ENCODE measurements at regions not wholly inside any gene's neighbourhood (a gene's known extent, or its start where the extent isn't known, plus 50 kb on each side); places are given as distances from the start of the nearest gene placed in this dataset.

DNA sequence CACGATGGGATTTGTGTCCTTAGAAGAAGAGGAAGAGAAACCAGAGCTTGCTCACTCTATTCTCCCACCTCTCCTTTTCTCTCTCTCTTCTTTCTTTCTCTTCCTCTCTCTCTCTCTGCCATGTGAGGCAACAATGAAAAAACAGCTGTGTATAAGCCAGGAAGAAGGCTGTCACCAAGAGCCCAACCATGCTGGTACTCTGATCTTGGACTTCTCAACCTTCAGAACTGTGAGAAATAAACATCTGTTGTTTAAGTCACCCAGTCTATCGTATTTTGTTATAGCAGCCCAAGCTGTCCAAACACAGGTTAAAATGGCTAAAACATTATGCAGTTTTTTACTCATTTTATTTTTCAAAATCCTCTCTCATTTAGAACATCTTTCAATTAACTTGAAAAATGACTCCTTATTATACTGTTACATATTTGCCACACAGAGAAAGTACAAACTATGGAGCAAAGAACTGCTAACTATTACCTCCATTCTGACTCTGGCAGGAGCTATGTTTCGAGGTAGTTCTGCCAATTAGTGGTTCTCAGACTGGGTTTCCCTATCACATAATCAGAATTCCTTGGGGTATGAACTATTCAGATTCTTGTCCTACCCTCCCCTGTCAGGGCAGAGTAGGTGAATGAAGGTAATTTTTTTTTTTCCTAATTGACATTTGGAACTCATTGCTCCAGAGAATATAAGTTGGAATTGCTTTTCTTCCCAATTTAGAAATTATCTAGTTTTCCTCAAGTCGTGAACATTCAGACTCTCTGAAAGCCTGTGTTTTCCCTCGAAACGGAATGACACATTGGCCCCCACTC lies 434.6 kb downstream of the ENC1 start:
- H3K36me3 Mint-ChIP-seq: no peaks in the 10 kb centered on the region
- H3K27ac Mint-ChIP-seq: peak overlapping the region; percentile 18
- no peak overlapping the region for H3K4me3 ChIP-seq
- H3K27ac ChIP-seq: no peak overlapping the region
- no peaks in the 10 kb centered on the region for H3K27me3 ChIP-seq
- H3K4me1 ChIP-seq: peaks cover 17% of the 10 kb centered on the region
- H3K27me3 Mint-ChIP-seq (ENCODE audit: insufficient read depth, low read depth): peaks cover 7% of the 10 kb centered on the region
- peaks cover 22% of the 10 kb centered on the region for H3K4me1 Mint-ChIP-seq
- no peaks in the 10 kb centered on the region for H3F3A ChIP-seq (ENCODE audit: low read depth)
- no peaks in the 10 kb centered on the region for H3K79me2 ChIP-seq (ENCODE audit: low read depth)
- no peaks in the 10 kb centered on the region for H4K20me1 ChIP-seq (ENCODE audit: low read depth)
- peaks cover 2% of the 10 kb centered on the region for H3K9me3 Mint-ChIP-seq
- H3K4me2 ChIP-seq: no peak overlapping the region
- H3K36me3 ChIP-seq: no peaks in the 10 kb centered on the region
- no peak overlapping the region for H3K4me3 Mint-ChIP-seq
- H2AFZ ChIP-seq (replicated peaks): no peak overlapping the region
- no peak overlapping the region for H3K9ac ChIP-seq
- no peak for DNase-seq (ENCODE audit: low spot score)
- TF ChIP-seq EZH2phosphoT487 (IDR thresholded peaks at IDR 0.05): no peak
- TF ChIP-seq EZH2 (IDR thresholded peaks at IDR 0.05): no peak
- TF ChIP-seq, protein P1, sequence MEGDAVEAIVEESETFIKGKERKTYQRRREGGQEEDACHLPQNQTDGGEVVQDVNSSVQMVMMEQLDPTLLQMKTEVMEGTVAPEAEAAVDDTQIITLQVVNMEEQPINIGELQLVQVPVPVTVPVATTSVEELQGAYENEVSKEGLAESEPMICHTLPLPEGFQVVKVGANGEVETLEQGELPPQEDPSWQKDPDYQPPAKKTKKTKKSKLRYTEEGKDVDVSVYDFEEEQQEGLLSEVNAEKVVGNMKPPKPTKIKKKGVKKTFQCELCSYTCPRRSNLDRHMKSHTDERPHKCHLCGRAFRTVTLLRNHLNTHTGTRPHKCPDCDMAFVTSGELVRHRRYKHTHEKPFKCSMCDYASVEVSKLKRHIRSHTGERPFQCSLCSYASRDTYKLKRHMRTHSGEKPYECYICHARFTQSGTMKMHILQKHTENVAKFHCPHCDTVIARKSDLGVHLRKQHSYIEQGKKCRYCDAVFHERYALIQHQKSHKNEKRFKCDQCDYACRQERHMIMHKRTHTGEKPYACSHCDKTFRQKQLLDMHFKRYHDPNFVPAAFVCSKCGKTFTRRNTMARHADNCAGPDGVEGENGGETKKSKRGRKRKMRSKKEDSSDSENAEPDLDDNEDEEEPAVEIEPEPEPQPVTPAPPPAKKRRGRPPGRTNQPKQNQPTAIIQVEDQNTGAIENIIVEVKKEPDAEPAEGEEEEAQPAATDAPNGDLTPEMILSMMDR (IDR thresholded peaks at IDR 0.05): no peak
- no peaks in the 10 kb centered on the region for H3K9me3 ChIP-seq (ENCODE audit: low read depth)

DNA sequence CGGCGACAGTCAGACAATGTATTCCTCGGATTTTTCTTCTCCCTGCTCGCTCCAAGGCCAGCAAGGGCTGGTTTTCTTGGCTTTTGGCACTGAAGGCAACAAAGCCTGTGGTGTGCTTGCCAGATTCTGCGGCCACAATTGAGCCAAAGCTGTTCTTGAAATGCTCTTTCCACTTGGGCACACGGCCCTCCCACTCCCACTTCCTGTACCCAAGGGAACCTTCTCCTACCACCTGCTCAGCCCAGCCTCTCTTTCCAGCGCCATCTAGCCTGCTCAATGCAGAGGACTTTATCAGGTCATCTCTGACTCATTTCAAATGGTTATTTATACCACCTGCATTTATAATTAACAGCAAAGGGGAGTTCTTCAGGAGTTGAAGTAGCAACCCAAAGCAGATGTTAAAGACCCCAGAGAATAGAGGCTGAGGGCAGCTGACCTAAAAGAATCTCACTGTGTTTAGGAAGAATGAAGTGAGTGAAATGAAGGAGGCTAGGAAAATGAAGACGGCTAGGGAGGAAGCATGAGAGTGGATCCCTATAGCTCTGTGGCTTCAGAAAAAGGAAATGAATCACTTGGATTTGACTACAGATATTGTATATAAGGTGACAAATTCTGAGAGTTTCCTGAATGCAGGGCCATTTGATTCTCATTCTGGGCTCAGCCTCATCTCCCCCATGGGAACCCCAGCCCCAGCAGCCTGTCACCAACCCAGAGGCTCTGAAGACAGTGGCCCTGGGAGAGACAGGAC lies 439.0 kb downstream of the ENC1 start:
- no peaks in the 10 kb centered on the region for H3K79me2 ChIP-seq (ENCODE audit: low read depth)
- Mint-ChIP-seq H3K4me1 (peaks cover 25% of the 10 kb centered on the region), H3K9me3 (no peaks in the 10 kb centered on the region), H3K27ac (peak overlapping the region; percentile 21), H3K27me3 (ENCODE audit: insufficient read depth, low read depth) (peaks cover 12% of the 10 kb centered on the region), H3K36me3 (no peaks in the 10 kb centered on the region), H3K4me3 (no peak overlapping the region)
- H3K27me3 ChIP-seq: no peaks in the 10 kb centered on the region
- H3K4me2 ChIP-seq: no peak overlapping the region
- H3K9me3 ChIP-seq (ENCODE audit: low read depth): no peaks in the 10 kb centered on the region
- H3K9ac ChIP-seq: no peak overlapping the region
- TF ChIP-seq, protein P1 (IDR thresholded peaks at IDR 0.05): no peak
- no peak for TF ChIP-seq EZH2 (IDR thresholded peaks at IDR 0.05)
- TF ChIP-seq EZH2phosphoT487 (IDR thresholded peaks at IDR 0.05): no peak
- no peaks in the 10 kb centered on the region for H4K20me1 ChIP-seq (ENCODE audit: low read depth)
- H3K27ac ChIP-seq: no peak overlapping the region
- no peak for DNase-seq (ENCODE audit: low spot score)
- no peaks in the 10 kb centered on the region for H3F3A ChIP-seq (ENCODE audit: low read depth)
- no peaks in the 10 kb centered on the region for H3K36me3 ChIP-seq
- no peak overlapping the region for H3K4me3 ChIP-seq
- H3K4me1 ChIP-seq: peaks cover 14% of the 10 kb centered on the region
- no peak overlapping the region for H2AFZ ChIP-seq (replicated peaks)

DNA sequence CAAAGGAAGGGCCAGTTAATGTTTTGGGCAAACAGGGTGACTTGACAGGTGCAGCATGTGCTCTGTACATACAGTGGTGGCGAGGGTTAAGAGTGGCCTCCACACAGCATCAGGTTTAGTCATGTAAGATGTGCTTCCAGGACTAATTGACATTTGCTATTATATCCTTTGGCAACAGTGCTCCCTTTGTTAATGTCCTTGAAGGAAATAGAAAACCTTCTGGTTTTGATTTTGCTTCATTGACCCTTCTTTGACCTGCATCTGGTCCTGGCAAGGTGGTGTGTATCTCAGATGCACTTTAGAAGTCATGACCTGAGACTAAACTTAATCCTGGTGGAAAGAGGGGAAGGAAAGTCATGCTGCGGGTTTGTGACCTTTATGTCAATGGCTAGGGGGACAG lies 440.0 kb downstream of the ENC1 start:
- Mint-ChIP-seq H3K4me3 (no peak overlapping the region), H3K27me3 (ENCODE audit: insufficient read depth, low read depth) (peaks cover 12% of the 10 kb centered on the region), H3K4me1 (peaks cover 23% of the 10 kb centered on the region), H3K9me3 (peaks cover 4% of the 10 kb centered on the region), H3K36me3 (no peaks in the 10 kb centered on the region), H3K27ac (no peak overlapping the region)
- Histone ChIP-seq H3K36me3 (no peaks in the 10 kb centered on the region), H3K27ac (no peak overlapping the region), H3K79me2 (ENCODE audit: low read depth) (no peaks in the 10 kb centered on the region), H3K27me3 (no peaks in the 10 kb centered on the region), H3K4me2 (no peak overlapping the region), H3F3A (ENCODE audit: low read depth) (no peaks in the 10 kb centered on the region), H3K4me3 (no peak overlapping the region), H3K9me3 (ENCODE audit: low read depth) (no peaks in the 10 kb centered on the region), H4K20me1 (ENCODE audit: low read depth) (no peaks in the 10 kb centered on the region), H2AFZ (replicated peaks) (no peak overlapping the region), H3K4me1 (peaks cover 9% of the 10 kb centered on the region), H3K9ac (no peak overlapping the region)
- no peak for TF ChIP-seq EZH2phosphoT487 (IDR thresholded peaks at IDR 0.05)
- no peak for TF ChIP-seq EZH2 (IDR thresholded peaks at IDR 0.05)
- TF ChIP-seq, protein P1 (IDR thresholded peaks at IDR 0.05): no peak
- no peak for DNase-seq (ENCODE audit: low spot score)
